GM19035 (cell line): ENCODE measurements at regions not wholly inside any gene's neighbourhood (a gene's known extent, or its start where the extent isn't known, plus 50 kb on each side); places are given as distances from the start of the nearest gene placed in this dataset.
A peak's percentile ranks its signal among the peaks of the same experiment; 100 is the strongest.
"Not testable (repeated sequence)": the region's sequence is repeated elsewhere in the genome, so short reads cannot be mapped to it uniquely, and the experiment has no call there.

Source experiments
- ATAC-seq: cut with Tn5 transposase; IDR thresholded peaks from one replicate; pipeline ENCODE4 v1.9.1; 2021; ENCODE audit not compliant: unreplicated experiment

DNA sequence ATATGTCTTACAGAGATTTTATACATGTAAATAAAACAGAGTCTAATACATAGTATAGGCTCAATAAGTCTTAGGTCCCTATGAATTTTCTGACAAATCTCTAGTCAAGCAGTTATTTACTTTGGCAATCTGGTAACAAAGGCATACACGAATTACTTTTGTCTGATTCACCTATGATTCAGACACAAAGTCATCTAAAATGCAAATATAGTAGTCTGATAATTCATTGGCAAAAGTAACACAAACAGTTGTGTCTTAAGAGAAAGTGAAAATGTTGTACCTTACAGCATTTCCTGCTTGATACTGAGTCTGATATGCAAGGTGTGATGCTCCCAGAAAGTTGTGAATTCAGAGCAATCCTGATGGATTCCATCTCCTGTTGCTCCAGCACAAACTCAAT lies 209.4 kb upstream of the PRSS1 start:
- no peak for ATAC-seq

DNA sequence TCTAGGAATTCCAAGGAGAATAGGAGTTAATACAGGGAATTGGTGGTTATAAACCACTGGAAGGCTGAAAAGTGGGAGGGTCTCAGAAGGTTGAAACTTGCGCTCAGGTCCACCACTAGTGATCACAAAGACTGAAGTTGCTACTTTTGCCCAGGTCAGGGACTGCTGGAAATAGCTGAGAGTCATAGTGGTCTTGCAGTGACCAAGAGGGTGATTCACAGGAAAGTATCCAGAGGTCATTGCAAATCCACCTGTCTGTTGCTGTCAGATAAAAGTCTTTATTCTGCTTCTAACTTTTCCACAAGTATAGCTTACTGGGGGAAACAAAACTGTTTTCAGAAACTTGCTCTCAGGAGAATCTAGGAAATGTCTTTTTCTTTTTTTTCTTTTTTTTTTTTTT lies 211.5 kb upstream of the PRSS1 start:
- no peak for ATAC-seq

DNA sequence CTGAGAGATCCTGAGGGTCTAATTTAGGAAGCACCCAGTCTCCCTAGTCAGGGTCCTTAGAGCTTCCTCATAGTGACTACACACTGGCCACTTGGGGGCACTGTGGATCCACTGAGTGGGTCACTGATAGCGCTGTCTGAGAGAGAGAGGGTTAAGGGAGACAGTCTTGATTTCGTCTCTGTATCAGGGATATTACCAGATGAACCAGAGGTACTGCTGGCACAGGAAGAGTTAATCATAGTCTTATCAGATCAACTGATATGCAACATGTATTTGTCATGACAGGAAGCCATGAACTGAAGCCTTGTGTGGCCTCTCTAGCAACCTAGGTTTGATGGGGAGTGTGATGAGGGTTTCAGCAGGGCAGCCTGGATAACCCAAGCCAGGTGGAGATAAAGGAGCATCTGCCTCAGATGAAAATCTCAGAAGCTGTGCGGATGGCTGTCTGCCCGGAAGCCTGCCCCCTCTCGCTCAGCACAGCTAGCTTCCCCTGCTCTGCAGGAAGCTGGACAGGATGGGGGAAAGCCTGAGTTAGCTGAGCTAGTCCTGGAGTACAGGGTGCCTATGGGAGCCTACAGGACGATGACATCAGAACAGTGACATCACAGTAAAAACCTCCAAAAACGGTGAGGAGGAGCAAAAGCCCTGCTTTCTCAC lies 214.0 kb upstream of the PRSS1 start:
- peak; percentile 92 for ATAC-seq

- no peak for ATAC-seq
Observed at GRCh38 chr7:142534726-142535122, 214.5 kb upstream of the PRSS1 start.

- ATAC-seq: no peak
Observed at GRCh38 chr7:142533920-142534319, 215.4 kb upstream of the PRSS1 start.

DNA sequence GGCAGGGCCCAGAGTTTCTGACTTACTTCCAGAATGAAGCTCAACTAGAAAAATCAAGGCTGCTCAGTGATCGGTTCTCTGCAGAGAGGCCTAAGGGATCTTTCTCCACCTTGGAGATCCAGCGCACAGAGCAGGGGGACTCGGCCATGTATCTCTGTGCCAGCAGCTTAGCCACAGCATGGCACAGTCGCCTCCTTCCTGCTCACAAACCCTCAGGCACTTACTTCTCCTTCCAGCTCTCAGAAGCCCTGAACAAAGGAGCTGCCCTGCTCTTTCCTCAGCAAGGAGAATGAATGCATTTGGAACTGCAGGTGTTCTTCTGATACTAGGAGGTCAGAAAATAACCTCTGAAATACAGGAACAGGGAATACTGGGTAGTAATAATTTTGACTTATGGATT lies 219.7 kb upstream of the PRSS1 start:
- no peak for ATAC-seq

- no peak for ATAC-seq
Observed at GRCh38 chr7:142528608-142529408, 220.5 kb upstream of the PRSS1 start.

- ATAC-seq: no peak
Observed at GRCh38 chr7:142523821-142524460, 225.3 kb upstream of the PRSS1 start.

DNA sequence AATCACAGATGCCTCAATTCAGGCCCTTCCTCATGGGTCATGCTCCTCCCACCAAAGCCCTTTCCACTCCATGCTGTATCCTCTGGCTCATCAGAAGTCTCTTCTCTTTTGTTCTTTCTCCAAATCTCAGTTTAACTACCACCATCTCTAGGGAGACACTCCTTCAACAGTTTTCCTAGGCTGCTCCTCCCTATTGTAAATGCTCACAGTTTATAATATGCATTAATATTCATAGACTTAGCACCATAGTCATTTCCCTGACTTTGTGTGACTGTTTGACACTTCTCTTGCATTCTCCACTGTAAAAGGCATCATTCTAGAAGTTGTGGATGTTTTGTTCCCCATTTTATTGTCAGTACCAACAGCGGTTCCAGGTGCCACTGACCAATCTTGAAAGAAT lies 226.5 kb upstream of the PRSS1 start:
- ATAC-seq: no peak

GRCh38 chr7:142520885-142521284 lies 228.4 kb upstream of the PRSS1 start:
- not testable (repeated sequence) for ATAC-seq

GRCh38 chr7:142520455-142520854 lies 228.8 kb upstream of the PRSS1 start:
- ATAC-seq: not testable (repeated sequence)

GRCh38 chr7:142519079-142520078 lies 229.9 kb upstream of the PRSS1 start:
- ATAC-seq: no peak

- ATAC-seq: peak; percentile 93
Observed at GRCh38 chr7:142516038-142516501, 233.2 kb upstream of the PRSS1 start.

DNA sequence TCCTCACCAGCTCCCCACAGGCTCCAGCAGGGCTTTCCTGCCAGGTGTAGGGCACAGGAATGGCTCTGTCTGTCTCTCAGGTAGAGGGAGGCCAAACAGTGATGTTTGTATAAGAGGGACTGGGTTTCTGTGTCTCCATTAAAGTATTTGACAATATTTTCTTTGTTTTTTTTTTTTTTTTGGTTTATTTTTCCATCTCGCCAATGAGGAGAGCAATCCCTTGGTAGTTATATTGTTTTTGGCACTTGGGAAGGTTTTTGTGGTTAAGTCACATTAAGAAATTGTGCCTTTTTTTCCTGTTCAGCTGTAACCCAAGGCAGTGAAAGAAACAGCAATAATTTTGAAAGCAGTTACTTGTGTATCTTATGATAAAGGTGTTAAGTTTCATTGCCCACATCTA lies 234.6 kb upstream of the PRSS1 start:
- ATAC-seq: not testable (repeated sequence)

GRCh38 chr7:142513178-142513955 lies 235.9 kb upstream of the PRSS1 start:
- ATAC-seq: no peak

- no peak for ATAC-seq
Observed at GRCh38 chr7:142511801-142512200, 237.5 kb upstream of the PRSS1 start.

DNA sequence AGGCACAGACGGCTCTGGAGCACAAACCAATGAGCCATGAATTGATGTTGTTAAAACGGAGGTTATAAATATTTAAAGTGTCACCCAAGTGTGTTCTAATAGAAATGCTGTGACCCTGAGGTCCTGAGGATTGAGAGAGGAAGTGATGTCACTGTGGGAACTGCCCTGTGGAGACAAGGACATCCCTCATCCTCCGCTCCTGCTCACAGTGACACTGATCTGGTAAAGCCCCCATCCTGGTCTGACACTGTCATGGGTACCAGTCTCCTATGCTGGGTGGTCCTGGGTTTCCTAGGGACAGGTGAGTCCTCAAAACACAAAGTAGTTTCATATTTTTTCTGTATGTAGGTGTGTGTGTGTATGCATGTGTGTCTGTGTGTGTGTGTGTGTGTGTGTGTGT lies 237.9 kb upstream of the PRSS1 start:
- ATAC-seq: no peak

- not testable (repeated sequence) for ATAC-seq
Observed at GRCh38 chr7:142509235-142509634, 240.0 kb upstream of the PRSS1 start.

GRCh38 chr7:142508251-142508650 lies 241.0 kb upstream of the PRSS1 start:
- ATAC-seq: no peak

GRCh38 chr7:142507799-142508198 lies 241.5 kb upstream of the PRSS1 start:
- no peak for ATAC-seq
